SU-DHL-6 (cell line): ENCODE measurements at regions not wholly inside any gene's neighbourhood (a gene's known extent, or its start where the extent isn't known, plus 50 kb on each side); places are given as distances from the start of the nearest gene placed in this dataset.

Experiments
- CTCF ChIP-seq: fragments of 200-600 bp; sonication (generic); IDR thresholded peaks from one replicate; pipeline ENCODE4 v1.5.1; 2017; ENCODE audit warnings: antibody characterized with exemption, mild to moderate bottlenecking, low read length, moderate library complexity; ENCODE audit not compliant: insufficient read depth, poor library complexity, severe bottlenecking
- EZH2phosphoT487 ChIP-seq: fragments of 200-600 bp; sonication (generic), shearing (Covaris generic); conservative IDR thresholded peaks from 2 replicates; pipeline ENCODE4 v1.6.1; 2018; ENCODE audit warnings: mild to moderate bottlenecking, antibody characterized with exemption, low read length, moderate library complexity, mixed read lengths

GRCh38 chr3:167031364-167032049, 348.6 kb downstream of the ZBBX start:
- TF ChIP-seq CTCF (no peak), EZH2phosphoT487 (no peak)
